Psoas muscle (tissue), 7 donors: ENCODE measurements at regions not wholly inside any gene's neighbourhood (a gene's known extent, or its start where the extent isn't known, plus 50 kb on each side); places are given as distances from the start of the nearest gene placed in this dataset.

Experiments used
- ATAC-seq, 4 donors: fragments of 200-7000 bp; cut with Tn5 transposase; one replicate each; pipeline ENCODE4 v1.9.1; 2020; ENCODE audit warnings: moderate library complexity in 3 of 4, mild to moderate bottlenecking in 2 of 4
- DNase-seq, 2 donors: peaks; one replicate each; pipeline ENCODE4 v3.0.0-alpha.2; 2020
- H3K27ac ChIP-seq: fragments of 200-600 bp; one replicate; pipeline ENCODE4 v1.8.0; 2022
- H3K27me3 ChIP-seq, 3 donors: fragments of 200-600 bp in 1 of 3; one replicate each; pipeline versions ENCODE4 v1.6.1 to v1.8.0; 2013 to 2022; ENCODE audit warnings: low read length in 2 of 3, mild to moderate bottlenecking in 2 of 3, moderate library complexity in 1 of 3; ENCODE audit not compliant: insufficient read depth in 3 of 3
- H3K36me3 ChIP-seq, 2 donors: fragments of 200-600 bp in 1 of 2; one replicate each; pipeline versions ENCODE4 v1.6.1 to v1.8.0; 2013 to 2022; ENCODE audit warnings: low read depth in 1 of 2, mild to moderate bottlenecking in 1 of 2, moderate library complexity in 1 of 2; ENCODE audit not compliant: insufficient read depth in 1 of 2
- H3K4me1 ChIP-seq: fragments of 200-600 bp; one replicate; pipeline ENCODE4 v1.8.0; 2022
- H3K4me3 ChIP-seq: fragments of 200-600 bp; one replicate; pipeline ENCODE4 v1.8.0; 2022; ENCODE audit warnings: mild to moderate bottlenecking
- H3K9me3 ChIP-seq: fragments of 200-600 bp; one replicate; pipeline ENCODE4 v1.8.0; 2022
- WGBS, 3 donors: extraction: QIAGEN DNeasy Blood & Tissue Kit; methylation state at CpG; one replicate each; pipeline versions ENCODE4 v1.1.6 to v1.1.7; 2013; 5-methylcytosine and 5-hydroxymethylcytosine counted together
- intact Hi-C, 2 donors: fragments of 100-400 bp; cut with DNase I; formaldehyde crosslinking; loops; one replicate each; pipeline versions ENCODE4 v1.11.0 to v1.14.2; 2022
- TF ChIP-seq, protein P1 (sequence below): fragments of 200-600 bp; IDR thresholded peaks from one replicate; pipeline ENCODE4 v1.8.0; 2022; ENCODE audit warnings: antibody characterized with exemption
- donor health status: healthy with polysubstance abuse.
- donor health status: DM: no; HTN: no; CAD: no; lungs with moderate emphysema.
- donor health status: Bipolar disorder and iron deficiency.
- donor health status: healthy.
- donor health status: DM: yes; HTN: yes; CAD: no.
- donor health status: DM: no; HTN: no; CAD: no.
- donor health status: DM: yes; HTN: yes; CAD: no.

DNA sequence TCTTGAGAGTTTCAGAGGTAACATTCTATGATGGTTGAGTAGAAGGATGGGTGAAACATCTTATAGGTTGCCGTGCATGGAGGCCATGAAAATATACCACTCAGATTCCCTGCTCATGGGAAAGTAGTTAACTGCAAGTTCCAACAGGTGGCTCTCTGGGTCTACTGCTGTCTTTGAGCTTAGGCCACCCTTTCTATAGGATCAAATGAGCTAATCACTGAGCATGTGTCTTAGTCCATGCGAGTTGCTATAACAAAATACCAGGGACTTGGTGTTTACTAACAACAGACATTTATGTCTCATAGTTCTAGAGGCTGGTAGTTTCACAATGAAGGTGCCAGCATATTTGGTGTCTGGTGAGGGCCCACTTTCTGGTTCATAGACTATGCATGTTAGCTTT is 144.8 kb upstream of the UNC5C start:
- H3K9me3 ChIP-seq = no peaks in the 10 kb centered on the region
- no peaks in the 10 kb centered on the region for H3K4me1 ChIP-seq
- no peak overlapping the region for H3K4me3 ChIP-seq
- H3K36me3 ChIP-seq = no peaks in the 10 kb centered on the region
- H3K27me3 ChIP-seq = no peaks in the 10 kb centered on the region
- TF ChIP-seq, protein P1, sequence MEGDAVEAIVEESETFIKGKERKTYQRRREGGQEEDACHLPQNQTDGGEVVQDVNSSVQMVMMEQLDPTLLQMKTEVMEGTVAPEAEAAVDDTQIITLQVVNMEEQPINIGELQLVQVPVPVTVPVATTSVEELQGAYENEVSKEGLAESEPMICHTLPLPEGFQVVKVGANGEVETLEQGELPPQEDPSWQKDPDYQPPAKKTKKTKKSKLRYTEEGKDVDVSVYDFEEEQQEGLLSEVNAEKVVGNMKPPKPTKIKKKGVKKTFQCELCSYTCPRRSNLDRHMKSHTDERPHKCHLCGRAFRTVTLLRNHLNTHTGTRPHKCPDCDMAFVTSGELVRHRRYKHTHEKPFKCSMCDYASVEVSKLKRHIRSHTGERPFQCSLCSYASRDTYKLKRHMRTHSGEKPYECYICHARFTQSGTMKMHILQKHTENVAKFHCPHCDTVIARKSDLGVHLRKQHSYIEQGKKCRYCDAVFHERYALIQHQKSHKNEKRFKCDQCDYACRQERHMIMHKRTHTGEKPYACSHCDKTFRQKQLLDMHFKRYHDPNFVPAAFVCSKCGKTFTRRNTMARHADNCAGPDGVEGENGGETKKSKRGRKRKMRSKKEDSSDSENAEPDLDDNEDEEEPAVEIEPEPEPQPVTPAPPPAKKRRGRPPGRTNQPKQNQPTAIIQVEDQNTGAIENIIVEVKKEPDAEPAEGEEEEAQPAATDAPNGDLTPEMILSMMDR = no peak
- DNase-seq (no peak), ATAC-seq (no peak)
- intact Hi-C loops = no loop called here
- 46 to 75% (median 46%) methylated on average over 2 of the region's 2 CpGs for WGBS, 3 donors
- no peak overlapping the region for H3K27ac ChIP-seq

DNA sequence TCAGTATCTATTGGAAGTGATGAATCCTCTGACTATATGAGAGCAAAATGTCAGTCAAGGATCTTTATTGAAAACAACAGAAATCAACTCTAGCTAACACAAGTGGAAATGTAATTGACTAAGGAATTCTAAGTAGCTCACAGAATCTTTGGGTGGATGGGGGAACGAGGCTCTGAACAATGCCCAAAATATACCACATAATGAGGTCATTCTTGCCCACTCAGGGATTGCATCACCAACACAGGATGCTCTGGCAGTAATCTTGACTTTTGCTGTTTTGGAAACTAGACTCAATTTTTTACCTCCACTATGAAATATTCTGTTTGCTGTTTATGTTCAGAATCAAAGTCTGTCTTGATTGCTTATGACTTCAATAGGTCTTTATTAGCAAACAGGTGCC is 127.4 kb upstream of the UNC5C start:
- H3K36me3 ChIP-seq = no peaks in the 10 kb centered on the region
- TF ChIP-seq, protein P1 = no peak
- intact Hi-C loops = no loop called here
- no peaks in the 10 kb centered on the region for H3K9me3 ChIP-seq
- no peaks in the 10 kb centered on the region for H3K4me1 ChIP-seq
- 27 to 65% (median 40%) methylated on average over 1 of the region's 1 CpG for WGBS, 3 donors
- ATAC-seq (no peak), DNase-seq (no peak)
- no peaks in the 10 kb centered on the region for H3K27me3 ChIP-seq
- H3K4me3 ChIP-seq = no peak overlapping the region
- H3K27ac ChIP-seq = no peak overlapping the region

DNA sequence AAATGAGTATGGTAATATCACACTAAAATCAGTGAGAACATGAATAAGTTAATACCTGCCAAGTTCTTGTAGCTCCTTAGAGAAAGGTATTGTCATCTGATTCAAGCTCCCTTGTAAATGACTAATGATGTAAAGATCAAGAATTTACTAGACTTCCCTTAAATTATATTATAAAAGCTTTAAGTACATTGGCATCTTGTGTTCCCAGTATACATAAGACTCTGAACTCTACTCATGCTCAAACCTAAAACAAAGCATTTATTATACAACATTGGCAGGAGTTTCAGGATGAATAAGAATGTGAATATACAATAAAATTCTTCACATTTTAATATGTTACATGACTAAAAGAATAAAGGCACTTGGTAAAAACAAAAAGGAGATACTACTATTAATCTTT is 126.8 kb upstream of the UNC5C start:
- H3K36me3 ChIP-seq = no peaks in the 10 kb centered on the region
- TF ChIP-seq, protein P1 = no peak
- no peaks in the 10 kb centered on the region for H3K27me3 ChIP-seq
- H3K4me1 ChIP-seq = no peaks in the 10 kb centered on the region
- H3K9me3 ChIP-seq = no peaks in the 10 kb centered on the region
- intact Hi-C loops = no loop called here
- no peak for DNase-seq
- ATAC-seq = no peak
- no peak overlapping the region for H3K27ac ChIP-seq
- H3K4me3 ChIP-seq = no peak overlapping the region

DNA sequence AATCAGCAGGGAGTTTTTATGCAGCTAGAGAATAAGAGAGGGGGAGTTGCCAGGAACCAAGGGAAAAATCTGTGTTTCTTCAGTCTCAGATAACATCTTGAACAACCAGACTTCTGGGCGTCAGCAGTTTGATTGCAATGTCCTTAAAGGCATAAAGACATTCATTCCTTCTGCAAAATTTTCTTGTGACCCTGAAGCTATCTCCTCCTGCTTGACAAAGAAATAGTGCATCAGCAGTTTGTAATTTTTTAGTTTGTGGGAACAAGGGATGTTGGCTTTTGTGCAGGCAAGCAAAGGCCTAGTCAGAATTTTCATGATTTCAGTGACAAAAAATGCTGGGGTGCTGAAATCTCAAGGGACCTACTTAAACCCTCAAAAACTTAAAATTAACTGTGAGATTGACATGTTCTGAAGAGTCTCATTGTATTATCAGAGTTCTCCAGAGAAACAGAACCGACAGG is 125.8 kb upstream of the UNC5C start:
- Histone ChIP-seq H3K4me1 (no peaks in the 10 kb centered on the region), H3K36me3 (no peaks in the 10 kb centered on the region), H3K27me3 (no peaks in the 10 kb centered on the region), H3K27ac (no peak overlapping the region), H3K9me3 (no peaks in the 10 kb centered on the region), H3K4me3 (no peak overlapping the region)
- no peak for ATAC-seq
- 62 to 66% (median 63%) methylated on average over 2 of the region's 2 CpGs for WGBS, 3 donors
- TF ChIP-seq, protein P1 = no peak
- DNase-seq = no peak
- intact Hi-C loops = no loop called here

DNA sequence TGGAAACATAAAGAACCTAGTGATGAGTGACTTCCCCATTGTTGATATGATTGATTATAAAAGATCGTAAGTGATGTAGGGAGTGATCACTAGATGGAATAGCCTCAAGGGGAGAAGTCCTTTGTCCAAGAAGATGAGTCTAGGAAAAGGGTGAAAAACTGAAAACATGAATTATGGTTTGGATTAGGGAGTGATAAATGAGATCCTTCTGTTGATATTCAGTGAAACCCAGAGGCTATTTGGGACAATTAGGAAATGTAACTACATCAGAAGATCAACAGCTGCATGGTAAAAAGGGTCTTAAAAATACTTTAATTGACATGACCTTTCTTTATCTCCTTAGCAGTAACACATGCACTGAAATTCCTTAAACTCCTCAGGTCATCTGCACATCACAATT is 124.0 kb upstream of the UNC5C start:
- Histone ChIP-seq H3K9me3 (no peaks in the 10 kb centered on the region), H3K27ac (no peak overlapping the region), H3K4me1 (no peaks in the 10 kb centered on the region), H3K36me3 (no peaks in the 10 kb centered on the region), H3K27me3 (no peaks in the 10 kb centered on the region), H3K4me3 (no peak overlapping the region)
- intact Hi-C loops = no loop called here
- WGBS, 3 donors = 71 to 77% (median 74%) methylated on average over 1 of the region's 1 CpG
- TF ChIP-seq, protein P1 = no peak
- no peak for DNase-seq
- no peak for ATAC-seq
